Medulla oblongata (tissue), 1 donor: ENCODE measurements at regions not wholly inside any gene's neighbourhood (a gene's known extent, or its start where the extent isn't known, plus 50 kb on each side); places are given as distances from the start of the nearest gene placed in this dataset.

Source experiments
- DNase-seq: peaks from one replicate; pipeline ENCODE4 v3.0.0-alpha.2; 2015; ENCODE audit errors: extremely low spot score

GRCh38 chr12:88946372-88946997 lies 366.2 kb upstream of the KITLG start:
- DNase-seq = no peak

- DNase-seq = no peak
These were observed 364.9 kb upstream of the KITLG start for GRCh38 chr12:88945051-88945732.

- DNase-seq = no peak
These were observed 364.1 kb upstream of the KITLG start for GRCh38 chr12:88944397-88944796.

GRCh38 chr12:88940854-88941253 lies 360.6 kb upstream of the KITLG start:
- DNase-seq = no peak

- DNase-seq = no peak
These were observed 355.6 kb upstream of the KITLG start for GRCh38 chr12:88935856-88936255.

GRCh38 chr12:88934163-88934747 lies 354.0 kb upstream of the KITLG start:
- DNase-seq = no peak

GRCh38 chr12:88932457-88932856 lies 352.2 kb upstream of the KITLG start:
- DNase-seq = no peak

GRCh38 chr12:88931598-88931997 lies 351.3 kb upstream of the KITLG start:
- no peak for DNase-seq

- no peak for DNase-seq
These were observed 345.2 kb upstream of the KITLG start for GRCh38 chr12:88925454-88925853.

- no peak for DNase-seq
These were observed 343.9 kb upstream of the KITLG start for GRCh38 chr12:88924162-88924561.

- no peak for DNase-seq
These were observed 343.4 kb upstream of the KITLG start for GRCh38 chr12:88923631-88924030.

GRCh38 chr12:88922816-88923215 lies 342.5 kb upstream of the KITLG start:
- no peak for DNase-seq

- DNase-seq = no peak
These were observed 341.7 kb upstream of the KITLG start for GRCh38 chr12:88921890-88922532.

- peak; percentile 58 for DNase-seq
These were observed 341.2 kb upstream of the KITLG start for GRCh38 chr12:88921434-88921833.

- no peak for DNase-seq
These were observed 337.9 kb upstream of the KITLG start for GRCh38 chr12:88918161-88918560.

GRCh38 chr12:88914967-88915366 lies 334.7 kb upstream of the KITLG start:
- DNase-seq = no peak

GRCh38 chr12:88909510-88909909 lies 329.2 kb upstream of the KITLG start:
- no peak for DNase-seq

GRCh38 chr12:88908345-88908744 lies 328.1 kb upstream of the KITLG start:
- no peak for DNase-seq

- no peak for DNase-seq
These were observed 324.4 kb upstream of the KITLG start for GRCh38 chr12:88904705-88905104.

GRCh38 chr12:88903333-88903732 lies 323.1 kb upstream of the KITLG start:
- no peak for DNase-seq

- DNase-seq = no peak
These were observed 317.5 kb upstream of the KITLG start for GRCh38 chr12:88897723-88898122.

- DNase-seq = no peak
These were observed 316.7 kb upstream of the KITLG start for GRCh38 chr12:88896958-88897357.

- no peak for DNase-seq
These were observed 315.4 kb upstream of the KITLG start for GRCh38 chr12:88895634-88896033.
